Activated CD8-positive, alpha-beta memory T cell treated with anti-CD3 and anti-CD28 coated beads, Interleukin-2, amount 10 ng/mL, durations not matched to agents 7 days and 5 days (primary cell): ENCODE measurements at regions not wholly inside any gene's neighbourhood (a gene's known extent, or its start where the extent isn't known, plus 50 kb on each side); places are given as distances from the start of the nearest gene placed in this dataset.

Experiments used
- ATAC-seq: fragments of 150-1000 bp; cut with Tn5 transposase; one replicate; pipeline ENCODE4 v1.10.0; 2021; ENCODE audit warnings: moderate library complexity
- CTCF ChIA-PET: fragments of 350-600 bp; sonication (Branson Sonifier 250); formaldehyde crosslinking; loops from one replicate; lab custom pipeline; 2021; ENCODE audit warnings: antibody characterized with exemption; lab: Charles Lee
- DNase-seq: peaks from one replicate; pipeline ENCODE4 v3.0.0-alpha.2; 2020
- H3K27ac Mint-ChIP-seq: one replicate; pipeline ENCODE4 v1.8.0; 2021; ENCODE audit warnings: mild to moderate bottlenecking, mixed read lengths
- H3K27me3 Mint-ChIP-seq: one replicate; pipeline ENCODE4 v1.8.0; 2021; ENCODE audit warnings: mixed read lengths
- H3K36me3 Mint-ChIP-seq: one replicate; pipeline ENCODE4 v1.8.0; 2021; ENCODE audit warnings: mild to moderate bottlenecking, mixed read lengths
- H3K4me1 Mint-ChIP-seq: one replicate; pipeline ENCODE4 v1.8.0; 2021; ENCODE audit warnings: mixed read lengths
- H3K4me3 Mint-ChIP-seq: one replicate; pipeline ENCODE4 v1.8.0; 2021; ENCODE audit warnings: mild to moderate bottlenecking, moderate library complexity, mixed read lengths
- H3K9me3 Mint-ChIP-seq: one replicate; pipeline ENCODE4 v1.8.0; 2022; ENCODE audit warnings: low read depth, mixed read lengths

DNA sequence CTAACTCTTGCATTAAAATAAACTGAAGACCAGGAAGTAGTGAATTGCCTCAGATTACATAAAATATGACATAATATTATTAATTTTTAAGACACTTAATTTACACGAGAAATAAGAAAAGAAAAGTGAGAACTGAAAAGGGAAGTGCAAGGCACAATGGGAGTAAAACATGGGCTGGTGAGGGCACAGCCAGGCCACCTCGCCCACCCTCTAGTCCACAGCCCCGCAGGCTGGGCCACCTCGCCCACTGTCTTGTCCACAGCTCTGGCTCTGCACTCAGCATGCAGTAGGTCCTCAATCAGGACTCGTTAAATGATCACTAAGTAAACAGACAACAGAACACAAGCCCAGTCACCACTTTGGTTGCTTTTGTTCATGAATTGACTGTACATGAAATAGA lies 67.8 kb upstream of the ARHGEF7 start:
- H3K4me1 Mint-ChIP-seq = peaks cover 12% of the 10 kb centered on the region
- no peak overlapping the region for H3K4me3 Mint-ChIP-seq
- peaks cover 1% of the 10 kb centered on the region for H3K27me3 Mint-ChIP-seq
- DNase-seq (no peak), ATAC-seq (no peak)
- CTCF ChIA-PET = interaction anchor here (0.8 to 3.9 kb wide), 4 partner anchors 9 to 103 kb away, joined by 3 to 14 read pairs (median 4); no protein-coding TSS in a partner anchor
- H3K27ac Mint-ChIP-seq = no peak overlapping the region
- no peaks in the 10 kb centered on the region for H3K36me3 Mint-ChIP-seq
- no peaks in the 10 kb centered on the region for H3K9me3 Mint-ChIP-seq

DNA sequence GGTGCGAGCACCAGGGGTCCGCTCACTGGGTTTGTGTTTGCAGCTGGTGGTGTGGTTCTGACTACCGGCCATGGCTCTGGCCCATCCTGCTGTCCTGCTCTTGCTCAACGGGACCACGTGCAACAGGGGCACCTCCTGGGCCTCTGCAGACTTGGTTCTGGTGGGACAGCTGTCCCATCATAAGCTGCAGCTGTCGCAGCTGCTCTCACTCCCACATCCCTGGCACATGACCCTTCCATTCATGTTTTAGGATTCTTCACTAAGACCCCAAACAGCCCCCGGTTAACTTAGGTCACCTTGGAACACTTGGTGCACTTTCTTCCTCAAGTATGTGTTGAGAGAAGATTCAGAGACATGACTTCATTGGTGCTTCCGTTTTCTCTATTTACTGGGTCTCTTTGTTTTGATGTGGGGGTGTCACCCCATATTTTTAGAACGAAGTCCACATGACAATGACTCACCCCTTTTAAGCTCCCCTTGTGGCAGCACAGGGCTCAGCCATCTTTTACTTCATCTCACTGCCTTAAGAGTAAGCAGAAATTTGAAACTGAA lies 68.4 kb upstream of the ARHGEF7 start:
- Mint-ChIP-seq H3K36me3 (no peaks in the 10 kb centered on the region), H3K4me1 (peaks cover 12% of the 10 kb centered on the region), H3K4me3 (no peak overlapping the region), H3K27me3 (peaks cover 8% of the 10 kb centered on the region), H3K9me3 (no peaks in the 10 kb centered on the region), H3K27ac (peak overlapping the region; percentile 41)
- peak; percentile 48 for DNase-seq
- ATAC-seq = peak; percentile 72
- CTCF ChIA-PET = interaction anchor here (0.8 to 3.9 kb wide), 5 partner anchors 10 to 102 kb away, joined by 3 to 14 read pairs (median 3); no protein-coding TSS in a partner anchor

DNA sequence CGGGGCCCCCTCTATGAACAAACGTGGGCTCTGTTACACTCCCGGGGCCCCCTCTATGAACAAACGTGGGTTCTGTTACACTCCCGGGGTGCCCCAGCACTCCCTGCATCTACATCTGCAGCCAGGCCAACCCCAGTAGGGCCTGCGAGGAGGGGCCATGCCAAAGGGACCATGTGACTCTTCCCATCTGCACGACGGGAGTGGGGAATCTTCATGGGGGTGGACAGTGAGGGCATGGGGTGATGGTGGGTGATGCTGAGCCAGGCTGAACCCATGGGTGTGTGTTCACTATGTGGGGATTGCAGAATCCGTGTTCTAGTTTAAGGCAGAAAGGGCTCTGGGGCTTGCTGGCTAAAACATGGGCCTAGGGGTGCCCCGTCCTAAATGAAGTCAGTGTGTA lies 69.9 kb upstream of the ARHGEF7 start:
- H3K27ac Mint-ChIP-seq = no peak overlapping the region
- ATAC-seq (no peak), DNase-seq (no peak)
- peaks cover 12% of the 10 kb centered on the region for H3K4me1 Mint-ChIP-seq
- H3K9me3 Mint-ChIP-seq = no peaks in the 10 kb centered on the region
- no peaks in the 10 kb centered on the region for H3K36me3 Mint-ChIP-seq
- peaks cover 9% of the 10 kb centered on the region for H3K27me3 Mint-ChIP-seq
- H3K4me3 Mint-ChIP-seq = no peak overlapping the region
- CTCF ChIA-PET = no interaction called here

DNA sequence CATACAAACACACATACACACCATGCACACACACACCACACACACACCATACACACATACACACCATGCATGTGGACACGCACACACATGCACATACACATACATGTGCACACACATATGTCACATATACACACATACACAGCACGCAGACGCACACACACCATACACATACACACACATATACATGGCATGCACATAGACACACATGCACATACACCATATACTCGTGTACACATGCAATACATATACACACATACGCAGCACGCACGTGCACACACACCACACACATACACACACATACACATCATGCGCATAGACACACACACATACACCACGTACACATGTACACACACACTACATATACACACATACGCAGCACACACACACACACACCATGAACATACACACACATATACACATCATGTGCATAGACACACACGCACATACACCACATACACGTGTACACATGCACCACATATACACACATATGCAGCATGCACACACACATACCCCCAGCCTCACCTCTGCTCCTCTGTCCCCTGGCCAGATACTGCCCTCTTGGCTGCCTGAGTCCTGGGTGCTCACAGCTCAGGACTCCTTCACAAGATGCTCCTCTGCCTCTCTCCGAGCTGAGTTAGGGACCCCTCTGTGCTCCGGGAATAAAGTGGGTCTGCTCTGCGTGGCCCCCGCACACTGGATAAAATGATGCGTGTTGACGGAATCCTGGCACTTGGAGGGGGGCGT lies 70.9 kb upstream of the ARHGEF7 start:
- no peaks in the 10 kb centered on the region for H3K36me3 Mint-ChIP-seq
- no peaks in the 10 kb centered on the region for H3K9me3 Mint-ChIP-seq
- H3K4me3 Mint-ChIP-seq = no peak overlapping the region
- peaks cover 17% of the 10 kb centered on the region for H3K27me3 Mint-ChIP-seq
- H3K27ac Mint-ChIP-seq = no peak overlapping the region
- DNase-seq (no peak), ATAC-seq (no peak)
- H3K4me1 Mint-ChIP-seq = peaks cover 13% of the 10 kb centered on the region
- CTCF ChIA-PET = no interaction called here

DNA sequence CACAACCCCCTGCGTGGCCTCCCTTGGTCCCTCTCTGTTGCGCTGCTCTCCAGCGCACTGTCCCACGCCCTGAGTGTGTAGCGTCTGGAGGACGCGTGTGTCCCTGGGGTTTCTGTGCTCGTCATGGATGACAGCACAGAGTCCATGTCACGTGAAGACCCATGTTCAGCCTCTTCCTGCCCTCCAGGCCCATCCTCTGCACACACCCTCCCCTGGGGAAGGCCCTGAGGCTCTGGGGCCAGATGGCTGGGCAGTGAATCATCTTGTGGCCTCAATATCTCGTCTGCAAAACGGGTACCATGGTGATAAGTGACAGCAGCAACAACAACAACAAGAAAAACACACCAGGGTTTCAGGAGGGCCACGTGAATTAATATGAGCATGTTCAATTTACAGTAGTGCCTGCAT lies 71.5 kb upstream of the ARHGEF7 start:
- ATAC-seq = peak; percentile 41
- Mint-ChIP-seq H3K36me3 (no peaks in the 10 kb centered on the region), H3K27me3 (peaks cover 23% of the 10 kb centered on the region), H3K4me1 (peaks cover 17% of the 10 kb centered on the region), H3K27ac (no peak overlapping the region), H3K4me3 (no peak overlapping the region), H3K9me3 (no peaks in the 10 kb centered on the region)
- DNase-seq = no peak
- CTCF ChIA-PET = no interaction called here

DNA sequence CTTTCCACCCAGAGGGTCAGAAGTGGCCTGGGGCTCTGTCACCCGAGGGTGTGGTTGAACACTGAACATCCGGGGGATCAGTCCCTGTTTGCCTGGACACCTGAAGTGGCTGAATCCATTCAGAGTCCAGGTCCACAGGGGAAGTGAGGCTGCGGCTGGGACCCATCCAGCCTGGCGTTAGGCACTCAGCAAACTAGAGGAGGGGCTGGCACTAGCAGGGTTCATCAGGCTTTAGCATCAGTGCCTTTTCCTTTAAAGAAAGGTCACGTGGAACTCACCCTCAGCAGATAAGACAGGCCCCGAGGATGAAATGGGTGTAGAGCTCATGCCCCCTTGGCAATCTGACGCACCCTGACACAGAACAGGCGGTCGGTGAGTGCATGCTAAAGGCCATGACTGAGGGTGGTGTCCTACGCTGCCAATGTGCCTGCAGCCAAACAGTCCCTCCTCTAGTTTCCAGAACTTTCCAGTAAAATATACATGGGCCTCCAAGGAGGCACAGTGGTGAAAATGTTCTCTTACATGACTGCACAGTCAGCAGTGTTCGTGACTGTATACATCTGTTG lies 72.4 kb upstream of the ARHGEF7 start:
- peaks cover 17% of the 10 kb centered on the region for H3K4me1 Mint-ChIP-seq
- DNase-seq (no peak), ATAC-seq (no peak)
- CTCF ChIA-PET = no interaction called here
- no peaks in the 10 kb centered on the region for H3K36me3 Mint-ChIP-seq
- peaks cover 31% of the 10 kb centered on the region for H3K27me3 Mint-ChIP-seq
- H3K27ac Mint-ChIP-seq = no peak overlapping the region
- no peak overlapping the region for H3K4me3 Mint-ChIP-seq
- no peaks in the 10 kb centered on the region for H3K9me3 Mint-ChIP-seq

DNA sequence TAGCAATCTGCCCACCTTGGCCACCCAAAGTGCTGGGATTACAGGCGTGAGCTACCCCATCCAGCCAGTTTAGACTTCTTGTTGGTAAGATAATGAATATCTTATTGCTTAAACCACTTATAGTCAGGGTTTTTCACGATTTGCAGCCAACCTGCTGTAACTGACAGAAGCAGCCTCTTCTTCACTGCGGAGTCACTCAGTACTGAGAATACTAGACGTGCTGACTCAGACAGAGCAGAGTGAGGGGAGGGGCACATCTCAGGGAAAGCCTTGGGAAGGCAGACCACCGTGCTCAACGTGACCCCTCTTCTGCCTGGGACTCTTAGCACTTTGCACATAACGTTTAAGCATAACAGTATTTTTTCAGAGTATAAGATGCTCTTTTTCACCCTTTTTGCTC lies 74.3 kb upstream of the ARHGEF7 start:
- DNase-seq (no peak), ATAC-seq (no peak)
- peaks cover 47% of the 10 kb centered on the region for H3K27me3 Mint-ChIP-seq
- H3K27ac Mint-ChIP-seq = no peak overlapping the region
- H3K4me1 Mint-ChIP-seq = peaks cover 7% of the 10 kb centered on the region
- no peaks in the 10 kb centered on the region for H3K36me3 Mint-ChIP-seq
- CTCF ChIA-PET = interaction anchor here (1.6 kb wide), 1 partner anchor 96 kb away, joined by 4 read pairs; no protein-coding TSS in a partner anchor
- no peak overlapping the region for H3K4me3 Mint-ChIP-seq
- no peaks in the 10 kb centered on the region for H3K9me3 Mint-ChIP-seq

DNA sequence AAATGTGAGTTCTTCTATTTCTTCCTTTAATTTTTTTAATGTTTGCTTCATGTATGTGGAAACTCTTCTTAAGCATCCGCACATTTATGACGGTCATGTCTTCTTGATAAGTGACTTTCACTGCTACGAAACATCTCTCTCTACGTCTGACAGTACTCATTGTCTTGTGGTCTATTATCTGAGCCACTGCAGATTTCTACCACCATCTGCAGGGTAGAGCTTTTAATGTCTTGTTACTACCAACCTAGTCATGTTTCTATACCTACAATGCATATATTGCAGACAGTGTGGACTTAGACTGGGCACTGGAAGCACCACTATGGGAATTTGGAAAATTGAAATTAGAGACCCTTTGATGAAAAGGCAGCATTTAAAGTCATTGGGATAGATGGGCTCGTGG lies 75.4 kb upstream of the ARHGEF7 start:
- Mint-ChIP-seq H3K4me1 (peaks cover 7% of the 10 kb centered on the region), H3K9me3 (no peaks in the 10 kb centered on the region), H3K27ac (no peak overlapping the region), H3K36me3 (no peaks in the 10 kb centered on the region), H3K27me3 (peaks cover 50% of the 10 kb centered on the region), H3K4me3 (no peak overlapping the region)
- CTCF ChIA-PET = no interaction called here
- no peak for ATAC-seq
- no peak for DNase-seq

DNA sequence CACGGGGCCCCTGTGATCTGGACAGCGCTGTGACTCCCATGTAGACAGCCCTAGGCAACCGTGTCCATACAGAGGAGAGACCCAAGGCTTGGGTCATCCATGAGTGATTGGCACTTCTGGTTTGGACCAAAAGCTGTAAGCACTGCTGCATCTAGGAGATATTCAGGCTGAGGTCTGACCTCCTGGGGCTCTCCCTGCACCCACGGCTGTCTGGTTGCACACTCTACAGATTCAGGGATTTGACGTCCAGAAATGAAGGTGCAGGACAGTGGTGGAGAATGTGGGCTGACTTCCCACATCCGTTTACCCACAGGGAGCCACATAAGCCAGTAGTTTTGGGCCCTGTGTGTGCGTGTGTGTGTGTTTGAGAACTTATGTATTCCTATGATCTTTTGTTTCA lies 76.2 kb upstream of the ARHGEF7 start:
- DNase-seq (no peak), ATAC-seq (no peak)
- CTCF ChIA-PET = no interaction called here
- Mint-ChIP-seq H3K36me3 (no peaks in the 10 kb centered on the region), H3K4me1 (peaks cover 7% of the 10 kb centered on the region), H3K27ac (no peak overlapping the region), H3K27me3 (peaks cover 57% of the 10 kb centered on the region), H3K9me3 (no peaks in the 10 kb centered on the region), H3K4me3 (no peak overlapping the region)

DNA sequence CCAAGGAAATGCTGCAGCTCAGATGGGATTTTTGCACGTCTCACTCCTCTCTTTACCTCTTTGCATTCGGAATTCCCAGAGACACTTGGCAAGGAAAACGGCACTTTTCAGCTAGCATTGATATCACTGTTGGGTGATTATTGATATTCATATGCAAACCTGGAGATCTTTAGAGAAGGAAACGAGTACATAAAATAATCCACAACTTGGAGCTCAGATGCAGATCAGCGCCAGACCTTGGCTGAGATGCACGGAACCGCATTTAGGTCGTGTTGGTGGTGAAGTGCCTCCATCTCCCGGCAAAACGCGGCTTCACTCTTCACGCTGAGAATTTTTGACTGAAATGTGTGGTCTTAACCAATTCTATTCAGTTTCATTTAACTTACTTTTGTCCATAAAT lies 77.2 kb upstream of the ARHGEF7 start:
- ATAC-seq = no peak
- DNase-seq = no peak
- Mint-ChIP-seq H3K27ac (no peak overlapping the region), H3K4me1 (peaks cover 4% of the 10 kb centered on the region), H3K36me3 (no peaks in the 10 kb centered on the region), H3K9me3 (no peaks in the 10 kb centered on the region), H3K27me3 (peaks cover 65% of the 10 kb centered on the region), H3K4me3 (no peak overlapping the region)
- CTCF ChIA-PET = interaction anchor here (0.6 kb wide), 1 partner anchor 199 kb away, joined by 3 read pairs; no protein-coding TSS in a partner anchor

DNA sequence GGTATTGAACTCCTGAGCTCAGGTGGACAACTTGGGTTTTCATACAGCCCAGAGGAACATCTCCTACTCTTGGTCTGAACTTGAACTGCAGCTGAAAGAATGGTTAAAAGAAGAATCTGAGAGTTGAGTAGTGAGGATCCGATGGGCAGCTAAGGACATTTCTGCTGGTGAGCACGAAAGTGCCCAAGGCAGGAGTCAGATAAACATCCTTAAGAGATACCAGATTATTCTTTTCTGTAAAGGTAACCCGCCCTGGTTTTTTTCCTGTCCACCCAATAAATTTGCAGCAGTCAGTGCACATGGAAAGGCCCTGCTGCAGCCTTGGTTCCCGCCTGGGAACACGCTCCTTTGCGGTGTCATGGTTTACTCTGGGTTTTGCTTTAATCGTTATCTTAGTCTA lies 78.4 kb upstream of the ARHGEF7 start:
- DNase-seq = no peak
- no peak overlapping the region for H3K4me3 Mint-ChIP-seq
- peaks cover 12% of the 10 kb centered on the region for H3K4me1 Mint-ChIP-seq
- CTCF ChIA-PET = no interaction called here
- no peaks in the 10 kb centered on the region for H3K36me3 Mint-ChIP-seq
- no peak for ATAC-seq
- H3K27ac Mint-ChIP-seq = no peak overlapping the region
- no peaks in the 10 kb centered on the region for H3K9me3 Mint-ChIP-seq
- H3K27me3 Mint-ChIP-seq = peaks cover 66% of the 10 kb centered on the region

DNA sequence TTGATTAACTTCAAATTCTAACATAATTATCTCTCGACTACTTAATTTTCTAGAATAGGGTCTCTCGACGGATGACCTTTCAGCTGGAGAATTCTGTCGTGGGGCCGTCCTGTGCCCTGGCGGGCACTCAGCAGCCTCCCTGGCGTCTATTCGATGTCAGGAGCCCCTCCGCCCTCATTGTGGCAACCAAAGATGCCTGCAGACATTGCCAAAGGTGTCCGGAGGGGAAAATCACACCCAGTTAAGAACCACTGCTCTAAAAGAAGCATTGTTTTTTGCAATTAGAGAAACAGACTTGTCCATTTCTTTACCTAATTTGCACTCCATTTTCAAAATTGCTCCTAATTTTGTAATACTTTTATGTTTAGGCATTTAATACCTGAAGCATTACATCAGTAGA lies 79.2 kb upstream of the ARHGEF7 start:
- Mint-ChIP-seq H3K27ac (no peak overlapping the region), H3K4me3 (no peak overlapping the region), H3K9me3 (no peaks in the 10 kb centered on the region), H3K36me3 (no peaks in the 10 kb centered on the region), H3K4me1 (peaks cover 16% of the 10 kb centered on the region), H3K27me3 (peaks cover 68% of the 10 kb centered on the region)
- ATAC-seq (no peak), DNase-seq (no peak)
- CTCF ChIA-PET = interaction anchor here (1.2 kb wide), 1 partner anchor 31 kb away, joined by 3 read pairs; no protein-coding TSS in a partner anchor

DNA sequence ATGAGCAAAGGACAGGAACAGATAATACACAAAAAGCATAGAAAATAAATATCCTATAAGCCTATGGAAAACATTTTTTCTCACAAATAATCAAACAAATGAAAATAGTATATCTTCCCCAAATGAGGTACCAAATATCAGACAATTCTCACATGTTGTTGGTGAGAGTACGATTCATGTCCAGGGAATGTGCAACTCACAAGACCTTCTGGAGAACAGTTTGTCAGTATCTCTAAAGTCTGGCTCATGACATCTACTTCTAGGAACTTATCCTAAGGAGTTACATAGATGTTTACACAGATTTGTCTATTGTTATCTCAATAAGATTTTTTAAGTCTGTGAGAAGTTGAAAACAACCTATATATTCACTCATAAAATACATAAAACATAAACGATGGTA lies 80.3 kb upstream of the ARHGEF7 start:
- H3K4me1 Mint-ChIP-seq = peaks cover 16% of the 10 kb centered on the region
- ATAC-seq (no peak), DNase-seq (no peak)
- H3K36me3 Mint-ChIP-seq = no peaks in the 10 kb centered on the region
- H3K27ac Mint-ChIP-seq = no peak overlapping the region
- CTCF ChIA-PET = interaction anchor here (1.1 kb wide), 1 partner anchor 33 kb away, joined by 3 read pairs; no protein-coding TSS in a partner anchor
- H3K9me3 Mint-ChIP-seq = no peaks in the 10 kb centered on the region
- H3K4me3 Mint-ChIP-seq = no peak overlapping the region
- peaks cover 65% of the 10 kb centered on the region for H3K27me3 Mint-ChIP-seq
